ENCODE measurements at regions not wholly inside any gene's neighbourhood (a gene's known extent, or its start where the extent isn't known, plus 50 kb on each side); places are given as distances from the start of the nearest gene placed in this dataset.

DNA sequence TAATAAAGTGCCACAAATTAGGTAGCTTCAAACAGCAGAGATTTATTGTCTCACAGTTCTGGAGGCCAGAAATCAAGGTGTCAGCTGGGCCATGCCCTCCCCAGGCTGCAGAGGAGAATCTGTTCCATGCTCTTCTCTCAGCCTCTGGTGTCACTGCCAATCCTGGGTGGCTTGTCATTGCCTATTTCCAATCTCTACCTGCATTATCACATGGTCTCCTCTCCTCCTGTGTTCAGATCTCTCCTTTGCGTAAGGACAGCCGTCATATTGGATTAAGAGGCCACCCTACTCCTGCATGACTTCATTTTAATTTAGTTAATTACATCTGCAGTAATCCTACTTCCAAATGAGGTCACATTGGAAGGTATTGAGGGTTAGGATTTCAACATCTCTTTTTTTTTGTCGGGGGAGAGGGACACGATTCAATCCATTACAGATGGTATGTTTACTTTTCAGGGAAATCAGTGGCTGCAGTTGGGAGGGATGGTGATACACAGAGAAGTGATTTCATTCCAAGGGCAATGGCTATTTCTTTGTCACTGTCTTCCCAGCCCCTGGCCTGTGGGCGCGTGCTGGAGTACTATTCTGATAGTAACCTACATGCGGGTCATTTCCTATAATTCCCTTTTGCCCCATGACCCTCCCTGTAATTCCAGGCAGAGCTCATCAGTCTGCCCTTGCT lies 169.4 kb downstream of the MINAR1 start:
- Mint-ChIP-seq H3K4me3 (ENCODE audit: low read depth) (no peak overlapping the region), H3K27me3 (peaks cover 14% of the 10 kb centered on the region), H3K36me3 (ENCODE audit: insufficient read depth) (no peaks in the 10 kb centered on the region), H3K4me1 (ENCODE audit: low read depth) (peaks cover 1% of the 10 kb centered on the region), H3K27ac (no peak overlapping the region), H3K9me3 (ENCODE audit: low read depth) (no peaks in the 10 kb centered on the region)
- DNase-seq (ENCODE audit: low spot score, unreplicated experiment), result no peak
- TF ChIP-seq CTCF (IDR thresholded peaks at IDR 0.05; ENCODE audit: unreplicated experiment), result no peak

DNA sequence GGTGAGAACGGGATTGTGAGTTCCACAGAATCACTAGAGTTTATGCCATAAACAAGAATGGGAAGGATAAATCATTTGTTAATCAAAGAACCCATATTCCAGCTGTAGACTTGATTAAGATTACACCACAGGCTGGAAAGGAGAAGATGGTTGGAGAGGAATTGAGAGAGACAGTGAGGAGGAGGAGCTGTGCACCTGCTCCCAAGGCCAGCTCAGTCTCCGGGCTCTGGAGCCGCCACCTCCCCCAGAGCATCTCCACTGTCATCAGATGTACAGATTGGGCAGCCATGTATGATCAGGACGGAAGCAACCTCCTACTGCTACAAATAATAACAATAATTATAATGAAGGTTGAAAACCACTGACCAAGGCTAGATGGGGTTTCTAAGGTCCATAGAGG lies 170.0 kb downstream of the MINAR1 start:
- H3K36me3 Mint-ChIP-seq (ENCODE audit: insufficient read depth), result no peaks in the 10 kb centered on the region
- TF ChIP-seq CTCF (IDR thresholded peaks at IDR 0.05; ENCODE audit: unreplicated experiment), result no peak
- H3K4me1 Mint-ChIP-seq (ENCODE audit: low read depth), result peaks cover 1% of the 10 kb centered on the region
- H3K4me3 Mint-ChIP-seq (ENCODE audit: low read depth), result no peak overlapping the region
- no peaks in the 10 kb centered on the region for H3K9me3 Mint-ChIP-seq (ENCODE audit: low read depth)
- H3K27me3 Mint-ChIP-seq, result peaks cover 18% of the 10 kb centered on the region
- DNase-seq (ENCODE audit: low spot score, unreplicated experiment), result no peak
- H3K27ac Mint-ChIP-seq, result no peak overlapping the region

- Mint-ChIP-seq H3K4me1 (ENCODE audit: low read depth) (peaks cover 1% of the 10 kb centered on the region), H3K27ac (no peak overlapping the region), H3K36me3 (ENCODE audit: insufficient read depth) (no peaks in the 10 kb centered on the region), H3K4me3 (ENCODE audit: low read depth) (no peak overlapping the region), H3K9me3 (ENCODE audit: low read depth) (no peaks in the 10 kb centered on the region), H3K27me3 (peaks cover 20% of the 10 kb centered on the region)
- DNase-seq (ENCODE audit: low spot score, unreplicated experiment), result no peak
- no peak for TF ChIP-seq CTCF (IDR thresholded peaks at IDR 0.05; ENCODE audit: unreplicated experiment)
Observed at GRCh38 chr15:79602731-79603130, 170.6 kb downstream of the MINAR1 start.

DNA sequence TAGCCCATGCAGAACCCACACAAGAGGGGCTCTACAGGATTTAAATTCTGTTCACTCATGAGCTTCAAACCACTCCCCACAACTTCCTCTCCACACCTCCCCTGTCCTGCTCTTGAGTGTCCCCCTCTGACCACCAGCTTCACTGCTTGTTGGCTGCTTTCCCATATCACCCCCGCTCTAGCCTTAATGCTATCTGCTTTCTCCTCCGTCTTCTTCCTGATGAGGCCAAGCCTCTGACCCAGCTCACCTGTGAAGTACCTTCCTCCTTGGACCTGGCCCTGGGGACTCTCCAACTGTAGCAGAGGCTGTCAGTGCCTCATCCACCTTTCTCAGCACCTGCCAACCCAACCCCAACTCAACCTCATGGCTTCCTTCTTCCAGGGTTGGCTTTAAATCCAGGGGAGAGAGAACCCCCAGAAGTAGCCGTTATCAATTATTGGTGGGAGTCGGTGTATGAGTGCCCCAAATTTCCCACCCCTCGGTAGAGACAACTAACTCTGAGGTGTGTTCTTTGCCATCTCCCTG lies 174.8 kb downstream of the MINAR1 start:
- no peak overlapping the region for H3K4me3 Mint-ChIP-seq (ENCODE audit: low read depth)
- H3K9me3 Mint-ChIP-seq (ENCODE audit: low read depth), result no peaks in the 10 kb centered on the region
- peaks cover 1% of the 10 kb centered on the region for H3K4me1 Mint-ChIP-seq (ENCODE audit: low read depth)
- H3K27me3 Mint-ChIP-seq, result peaks cover 12% of the 10 kb centered on the region
- no peak for DNase-seq (ENCODE audit: low spot score, unreplicated experiment)
- no peak for TF ChIP-seq CTCF (IDR thresholded peaks at IDR 0.05; ENCODE audit: unreplicated experiment)
- no peaks in the 10 kb centered on the region for H3K36me3 Mint-ChIP-seq (ENCODE audit: insufficient read depth)
- no peak overlapping the region for H3K27ac Mint-ChIP-seq

- Mint-ChIP-seq H3K27ac (no peak overlapping the region), H3K4me3 (ENCODE audit: low read depth) (no peak overlapping the region), H3K27me3 (peaks cover 21% of the 10 kb centered on the region), H3K9me3 (ENCODE audit: low read depth) (no peaks in the 10 kb centered on the region), H3K36me3 (ENCODE audit: insufficient read depth) (no peaks in the 10 kb centered on the region), H3K4me1 (ENCODE audit: low read depth) (no peaks in the 10 kb centered on the region)
- TF ChIP-seq CTCF (IDR thresholded peaks at IDR 0.05; ENCODE audit: unreplicated experiment), result no peak
- DNase-seq (ENCODE audit: low spot score, unreplicated experiment), result no peak
Observed at GRCh38 chr15:79608066-79608864, 176.1 kb downstream of the MINAR1 start.

Measured in progenitor cell of endocrine pancreas (in vitro differentiated cells).